H1 (cell line): ENCODE measurements at regions not wholly inside any gene's neighbourhood (a gene's known extent, or its start where the extent isn't known, plus 50 kb on each side); places are given as distances from the start of the nearest gene placed in this dataset.

Experiments used
- ASH2L ChIP-seq: fragments of 200-600, 300-600 bp; sonication (generic); IDR thresholded peaks from one replicate; pipeline ENCODE4 v1.7.1; 2017; ENCODE audit warnings: low read length
- CEBPB ChIP-seq: IDR thresholded peaks from 2 replicates; pipeline ENCODE4 v1.6.1; 2012; ENCODE audit warnings: low read depth, low read length
- CTCF ChIP-seq, 3 experiments: IDR thresholded peaks; 1 replicate in 2 of 3; 2 replicates in 1 of 3; pipeline versions ENCODE4 v1.5.1 to v1.6.1; 2011; ENCODE audit warnings: low read length in 3 of 3, mild to moderate bottlenecking in 3 of 3, inconsistent platforms in 2 of 3, low read depth in 1 of 3, moderate library complexity in 1 of 3; ENCODE audit not compliant: insufficient read depth in 1 of 3; ENCODE audit errors: control extremely low read depth in 1 of 3
- KDM5A ChIP-seq: fragments of 200-600 bp; IDR thresholded peaks from 2 replicates; pipeline ENCODE4 v1.7.1; 2012; ENCODE audit warnings: mild to moderate bottlenecking, low read length, inconsistent platforms, mixed read lengths
- PHF8 ChIP-seq: fragments of 200-600 bp; sonication (generic); conservative IDR thresholded peaks from 2 replicates; pipeline ENCODE4 v1.7.1; 2012; ENCODE audit warnings: low read depth, mild to moderate bottlenecking, inconsistent platforms, low read length, moderate library complexity
- POLR2A ChIP-seq, 2 experiments: IDR thresholded peaks; 1 replicate in 1 of 2; 2 replicates in 1 of 2; pipeline ENCODE4 v1.6.1; 2011; ENCODE audit warnings: low read depth in 2 of 2, low read length in 2 of 2, mild to moderate bottlenecking in 2 of 2; ENCODE audit errors: control extremely low read depth in 1 of 2
- TAF7 ChIP-seq: optimal IDR thresholded peaks from 2 replicates; pipeline ENCODE3; 2011; ENCODE audit warnings: low read depth, mild to moderate bottlenecking, inconsistent platforms, low read length, moderate library complexity, borderline replicate concordance

DNA sequence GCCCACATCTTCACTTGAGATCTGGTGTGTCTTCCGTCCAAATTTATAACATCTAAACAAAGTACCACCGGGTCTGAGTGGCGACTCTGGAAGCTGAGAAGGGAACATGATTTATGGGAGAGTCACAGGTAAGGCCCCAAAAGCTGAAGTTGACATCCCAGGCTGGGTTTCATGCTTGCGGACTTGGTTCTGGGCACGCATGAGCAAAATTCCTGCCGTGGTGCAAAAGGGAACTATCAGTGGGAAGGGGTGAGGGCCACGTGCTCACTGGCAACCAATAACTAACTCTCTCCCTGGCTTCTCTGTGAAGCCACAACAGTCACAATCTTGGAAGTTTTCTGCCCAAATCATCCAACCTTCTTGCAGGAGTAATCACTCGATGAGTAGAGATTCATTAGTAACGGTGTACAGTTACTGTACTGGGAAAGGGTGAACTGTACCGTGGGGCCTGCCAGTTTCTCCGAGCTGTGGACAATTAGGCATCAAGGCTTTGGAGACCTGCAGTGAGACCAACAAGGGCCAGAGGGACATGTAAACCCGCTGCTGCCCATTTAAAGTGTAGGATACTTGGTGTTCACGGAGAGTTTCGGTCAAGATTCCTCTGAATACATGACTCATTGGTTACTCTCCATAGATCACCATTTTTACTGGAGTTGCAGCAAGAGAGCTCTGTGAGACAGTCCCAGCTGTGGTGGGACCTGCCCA, 69.4 kb upstream of the ASB18 start:
- TF ChIP-seq CTCF (IDR thresholded peaks at IDR 0.05; ENCODE audit: control extremely low read depth in 1 of 3, insufficient read depth in 1 of 3, low read depth in 1 of 3, low read length in 3 of 3) (no peak), CEBPB (no peak), POLR2A (IDR thresholded peaks at IDR 0.05; ENCODE audit: control extremely low read depth in 1 of 2, low read depth in 2 of 2, low read length in 2 of 2) (no peak), TAF7 (no peak), PHF8 (no peak), KDM5A (no peak), ASH2L (no peak)
